Erythroblast (primary cell): ENCODE measurements at regions not wholly inside any gene's neighbourhood (a gene's known extent, or its start where the extent isn't known, plus 50 kb on each side); places are given as distances from the start of the nearest gene placed in this dataset.

ENCODE experiments used
- GATA1 ChIP-seq: IDR thresholded peaks from 2 replicates; pipeline ENCODE4 v1.6.1; 2011; ENCODE audit warnings: low read depth, mild to moderate bottlenecking, control low read depth, low read length, moderate library complexity
- POLR2A ChIP-seq: IDR thresholded peaks from 2 replicates; pipeline ENCODE4 v1.6.1; 2011; ENCODE audit warnings: mild to moderate bottlenecking, low read length

DNA sequence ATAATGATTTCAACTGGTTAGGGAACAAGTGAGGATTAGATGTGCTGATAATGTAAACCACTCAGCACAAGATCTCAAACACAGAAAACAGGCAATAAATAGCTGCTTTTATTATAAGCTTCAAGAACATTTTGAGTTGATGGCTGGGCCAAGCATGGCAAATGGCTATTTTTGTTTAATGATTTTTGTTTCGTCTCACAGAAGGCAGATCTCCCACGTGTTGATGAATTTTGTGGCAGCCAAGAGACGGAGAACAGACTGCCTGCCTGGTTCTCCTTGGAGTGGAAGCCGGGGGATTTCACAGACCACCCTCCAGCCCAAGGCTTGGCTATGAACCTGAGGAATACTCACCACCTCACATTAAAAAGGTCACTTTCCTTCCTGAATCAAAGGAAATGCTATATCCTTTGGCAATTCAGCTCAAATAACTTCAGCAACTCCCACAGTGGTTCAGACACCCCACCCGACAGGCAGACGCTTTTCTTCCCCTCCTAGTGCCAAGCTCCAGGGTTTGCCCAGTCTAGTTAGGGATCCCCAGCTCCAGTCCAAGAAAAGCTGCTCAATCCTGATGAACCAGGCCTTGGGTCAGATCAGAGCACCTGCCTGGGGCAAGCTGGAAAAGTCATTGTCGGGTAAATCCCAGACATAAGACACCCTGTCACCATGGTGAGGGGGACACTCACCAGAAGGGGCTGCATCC, 593.5 kb downstream of the TOX3 start:
- no peak for TF ChIP-seq POLR2A
- no peak for TF ChIP-seq GATA1
